GM13976 (cell line): ENCODE measurements at regions not wholly inside any gene's neighbourhood (a gene's known extent, or its start where the extent isn't known, plus 50 kb on each side); places are given as distances from the start of the nearest gene placed in this dataset.
"Not testable (repeated sequence)": the region's sequence is repeated elsewhere in the genome, so short reads cannot be mapped to it uniquely, and the experiment has no call there.

Experiments used
- DNase-seq: peaks from one replicate; pipeline ENCODE4 v3.0.0; 2012; ENCODE audit warnings: low spot score
- CTCF ChIP-seq: IDR thresholded peaks from 2 replicates; pipeline ENCODE4 v1.5.1; 2012; ENCODE audit warnings: borderline replicate concordance, mild to moderate bottlenecking; ENCODE audit not compliant: insufficient read depth; ENCODE audit errors: extremely low read depth, missing control alignments, control extremely low read depth
- in situ Hi-C: fragments of 300-500 bp; cut with MboI; formaldehyde crosslinking; loops from one replicate; pipeline ENCODE4 v1.12.0; 2022; ENCODE audit warnings: low sequenced_read_pairs, mixed read lengths, inconsistent platforms; ENCODE audit not compliant: unreplicated experiment

GRCh38 chr9:117649126-117649525, 55.1 kb upstream of the TLR4 start:
- no peak for DNase-seq
- TF ChIP-seq CTCF = no peak
- in situ Hi-C loops = no loop called here

- in situ Hi-C loops = no loop called here
- no peak for TF ChIP-seq CTCF
- DNase-seq = no peak
Observed at GRCh38 chr9:117644932-117645636, 59.1 kb upstream of the TLR4 start.

- in situ Hi-C loops = no loop called here
- DNase-seq = peak; percentile 60
- peak; percentile 96 for TF ChIP-seq CTCF
Observed at GRCh38 chr9:117644133-117644931, 59.9 kb upstream of the TLR4 start.

- DNase-seq = no peak
- TF ChIP-seq CTCF = no peak
- in situ Hi-C loops = no loop called here
Observed at GRCh38 chr9:117643288-117643654, 60.9 kb upstream of the TLR4 start.

GRCh38 chr9:117642571-117643287, 61.5 kb upstream of the TLR4 start:
- DNase-seq, in situ Hi-C loops: not testable (repeated sequence)

- no peak for DNase-seq
- TF ChIP-seq CTCF = no peak
- in situ Hi-C loops = no loop called here
Observed at GRCh38 chr9:117636681-117637080, 67.5 kb upstream of the TLR4 start.

- TF ChIP-seq CTCF = no peak
- in situ Hi-C loops = no loop called here
- no peak for DNase-seq
Observed at GRCh38 chr9:117625154-117625553, 79.0 kb upstream of the TLR4 start.
